Osteocyte (in vitro differentiated cells): ENCODE measurements at regions not wholly inside any gene's neighbourhood (a gene's known extent, or its start where the extent isn't known, plus 50 kb on each side); places are given as distances from the start of the nearest gene placed in this dataset.

ENCODE experiments used
- DNase-seq: peaks from one replicate; pipeline ENCODE4 v3.0.0; 2021; ENCODE audit warnings: mixed read lengths; ENCODE audit not compliant: unreplicated experiment; ENCODE audit errors: extremely low spot score
- H3K27ac Mint-ChIP-seq: one replicate; pipeline ENCODE4 v1.8.0; 2021; ENCODE audit warnings: mild to moderate bottlenecking, mixed read lengths; ENCODE audit not compliant: unreplicated experiment
- H3K27me3 Mint-ChIP-seq: one replicate; pipeline ENCODE4 v1.8.0; 2021; ENCODE audit warnings: mixed read lengths; ENCODE audit not compliant: unreplicated experiment
- H3K36me3 Mint-ChIP-seq: one replicate; pipeline ENCODE4 v1.8.0; 2021; ENCODE audit warnings: mixed read lengths; ENCODE audit not compliant: unreplicated experiment
- H3K4me1 Mint-ChIP-seq: one replicate; pipeline ENCODE4 v1.8.0; 2021; ENCODE audit warnings: mixed read lengths; ENCODE audit not compliant: unreplicated experiment
- H3K4me3 Mint-ChIP-seq: one replicate; pipeline ENCODE4 v1.8.0; 2021; ENCODE audit warnings: mild to moderate bottlenecking, moderate library complexity, mixed read lengths; ENCODE audit not compliant: unreplicated experiment
- H3K9me3 Mint-ChIP-seq: one replicate; pipeline ENCODE4 v1.8.0; 2021; ENCODE audit warnings: mixed read lengths; ENCODE audit not compliant: unreplicated experiment
- CTCF ChIP-seq: fragments of 200-600 bp; sonication (generic); IDR thresholded peaks from 2 replicates; pipeline ENCODE4 v1.5.0; 2021; ENCODE audit warnings: antibody characterized with exemption, mild to moderate bottlenecking, moderate library complexity

GRCh38 chr5:15995341-15996052, 184.1 kb downstream of the MARCHF11 start:
- peaks cover 12% of the 10 kb centered on the region for H3K4me1 Mint-ChIP-seq
- no peak overlapping the region for H3K27ac Mint-ChIP-seq
- H3K36me3 Mint-ChIP-seq: peaks cover 6% of the 10 kb centered on the region
- peak; percentile 78 for TF ChIP-seq CTCF
- H3K27me3 Mint-ChIP-seq: peaks cover 28% of the 10 kb centered on the region
- no peak overlapping the region for H3K4me3 Mint-ChIP-seq
- no peak for DNase-seq
- H3K9me3 Mint-ChIP-seq: peaks cover 19% of the 10 kb centered on the region

- H3K4me3 Mint-ChIP-seq: no peak overlapping the region
- no peak for DNase-seq
- TF ChIP-seq CTCF: peak; percentile 43
- peaks cover 6% of the 10 kb centered on the region for H3K36me3 Mint-ChIP-seq
- H3K4me1 Mint-ChIP-seq: peaks cover 12% of the 10 kb centered on the region
- peaks cover 15% of the 10 kb centered on the region for H3K27me3 Mint-ChIP-seq
- no peak overlapping the region for H3K27ac Mint-ChIP-seq
- H3K9me3 Mint-ChIP-seq: peaks cover 22% of the 10 kb centered on the region
Measured at GRCh38 chr5:15993919-15994318, 185.7 kb downstream of the MARCHF11 start.

- Mint-ChIP-seq H3K27me3 (peaks cover 10% of the 10 kb centered on the region), H3K27ac (no peak overlapping the region), H3K4me3 (no peak overlapping the region), H3K4me1 (peaks cover 12% of the 10 kb centered on the region), H3K9me3 (peaks cover 22% of the 10 kb centered on the region), H3K36me3 (peaks cover 6% of the 10 kb centered on the region)
- no peak for DNase-seq
- no peak for TF ChIP-seq CTCF
Measured at GRCh38 chr5:15993334-15993733, 186.3 kb downstream of the MARCHF11 start.

GRCh38 chr5:15992918-15993317, 186.7 kb downstream of the MARCHF11 start:
- peaks cover 22% of the 10 kb centered on the region for H3K9me3 Mint-ChIP-seq
- no peak for TF ChIP-seq CTCF
- peaks cover 12% of the 10 kb centered on the region for H3K4me1 Mint-ChIP-seq
- H3K27me3 Mint-ChIP-seq: peaks cover 7% of the 10 kb centered on the region
- H3K36me3 Mint-ChIP-seq: peaks cover 6% of the 10 kb centered on the region
- no peak for DNase-seq
- no peak overlapping the region for H3K4me3 Mint-ChIP-seq
- H3K27ac Mint-ChIP-seq: no peak overlapping the region

GRCh38 chr5:15991586-15991985, 188.0 kb downstream of the MARCHF11 start:
- no peak for TF ChIP-seq CTCF
- Mint-ChIP-seq H3K4me1 (peaks cover 12% of the 10 kb centered on the region), H3K9me3 (peaks cover 27% of the 10 kb centered on the region), H3K36me3 (peaks cover 6% of the 10 kb centered on the region), H3K4me3 (no peak overlapping the region), H3K27ac (no peak overlapping the region), H3K27me3 (peaks cover 2% of the 10 kb centered on the region)
- no peak for DNase-seq
